GM03348 (cell line): ENCODE measurements at regions not wholly inside any gene's neighbourhood (a gene's known extent, or its start where the extent isn't known, plus 50 kb on each side); places are given as distances from the start of the nearest gene placed in this dataset.

Source experiments
- DNase-seq: peaks from one replicate; pipeline ENCODE4 v3.0.0; 2012; ENCODE audit warnings: low spot score

- no peak for DNase-seq
These were observed 380.4 kb upstream of the EEF2KMT start for GRCh38 chr16:5478036-5478435.

- no peak for DNase-seq
These were observed 379.7 kb upstream of the EEF2KMT start for GRCh38 chr16:5477251-5477650.

- DNase-seq: no peak
These were observed 375.0 kb upstream of the EEF2KMT start for GRCh38 chr16:5472552-5472951.

- DNase-seq: no peak
These were observed 370.9 kb upstream of the EEF2KMT start for GRCh38 chr16:5468488-5468887.

GRCh38 chr16:5467552-5467951 lies 370.0 kb upstream of the EEF2KMT start:
- no peak for DNase-seq

- no peak for DNase-seq
These were observed 369.0 kb upstream of the EEF2KMT start for GRCh38 chr16:5466551-5466950.

GRCh38 chr16:5465714-5466113 lies 368.1 kb upstream of the EEF2KMT start:
- no peak for DNase-seq

- DNase-seq: no peak
These were observed 366.2 kb upstream of the EEF2KMT start for GRCh38 chr16:5463820-5464219.

- no peak for DNase-seq
These were observed 364.0 kb upstream of the EEF2KMT start for GRCh38 chr16:5461574-5461973.

GRCh38 chr16:5461141-5461540 lies 363.5 kb upstream of the EEF2KMT start:
- DNase-seq: no peak

- no peak for DNase-seq
These were observed 363.1 kb upstream of the EEF2KMT start for GRCh38 chr16:5460701-5461100.

- DNase-seq: no peak
These were observed 362.3 kb upstream of the EEF2KMT start for GRCh38 chr16:5459863-5460262.

GRCh38 chr16:5455110-5455509 lies 357.5 kb upstream of the EEF2KMT start:
- no peak for DNase-seq

- DNase-seq: no peak
These were observed 356.8 kb upstream of the EEF2KMT start for GRCh38 chr16:5454349-5454748.

- DNase-seq: no peak
These were observed 354.0 kb upstream of the EEF2KMT start for GRCh38 chr16:5451641-5452040.

GRCh38 chr16:5450409-5451104 lies 353.0 kb upstream of the EEF2KMT start:
- DNase-seq: no peak

- DNase-seq: no peak
These were observed 352.3 kb upstream of the EEF2KMT start for GRCh38 chr16:5449901-5450300.

- no peak for DNase-seq
These were observed 351.2 kb upstream of the EEF2KMT start for GRCh38 chr16:5448798-5449197.

GRCh38 chr16:5447734-5448133 lies 350.1 kb upstream of the EEF2KMT start:
- DNase-seq: no peak

- no peak for DNase-seq
These were observed 349.1 kb upstream of the EEF2KMT start for GRCh38 chr16:5446623-5447240.

GRCh38 chr16:5444189-5444588 lies 346.6 kb upstream of the EEF2KMT start:
- DNase-seq: no peak

- no peak for DNase-seq
These were observed 345.4 kb upstream of the EEF2KMT start for GRCh38 chr16:5442986-5443385.

GRCh38 chr16:5442054-5442453 lies 344.5 kb upstream of the EEF2KMT start:
- no peak for DNase-seq

- no peak for DNase-seq
These were observed 341.0 kb upstream of the EEF2KMT start for GRCh38 chr16:5438591-5438990.
